NB4 (cell line): ENCODE measurements at regions not wholly inside any gene's neighbourhood (a gene's known extent, or its start where the extent isn't known, plus 50 kb on each side); places are given as distances from the start of the nearest gene placed in this dataset.

Experiments
- DNase-seq: peaks from one replicate; pipeline ENCODE4 v3.0.0; 2010; ENCODE audit warnings: low read depth
- H3K4me3 ChIP-seq: one replicate; pipeline ENCODE4 v1.5.1; 2011; ENCODE audit warnings: mild to moderate bottlenecking, low read depth, low read length, moderate library complexity
- MYC ChIP-seq: IDR thresholded peaks from 2 replicates; pipeline ENCODE4 v1.6.1; 2011; ENCODE audit warnings: low read depth, low read length
- POLR2A ChIP-seq: IDR thresholded peaks from 2 replicates; pipeline ENCODE4 v1.6.1; 2011; ENCODE audit warnings: mild to moderate bottlenecking; ENCODE audit not compliant: insufficient read length; ENCODE audit errors: extremely low read depth
- TF ChIP-seq, protein P1 (sequence below): IDR thresholded peaks from 2 replicates; pipeline ENCODE4 v1.6.1; 2011; ENCODE audit warnings: low read depth, low read length
- TF ChIP-seq, protein P2 (sequence below): IDR thresholded peaks from one replicate; pipeline ENCODE4 v1.5.1; 2012; ENCODE audit warnings: low read depth, low read length

DNA sequence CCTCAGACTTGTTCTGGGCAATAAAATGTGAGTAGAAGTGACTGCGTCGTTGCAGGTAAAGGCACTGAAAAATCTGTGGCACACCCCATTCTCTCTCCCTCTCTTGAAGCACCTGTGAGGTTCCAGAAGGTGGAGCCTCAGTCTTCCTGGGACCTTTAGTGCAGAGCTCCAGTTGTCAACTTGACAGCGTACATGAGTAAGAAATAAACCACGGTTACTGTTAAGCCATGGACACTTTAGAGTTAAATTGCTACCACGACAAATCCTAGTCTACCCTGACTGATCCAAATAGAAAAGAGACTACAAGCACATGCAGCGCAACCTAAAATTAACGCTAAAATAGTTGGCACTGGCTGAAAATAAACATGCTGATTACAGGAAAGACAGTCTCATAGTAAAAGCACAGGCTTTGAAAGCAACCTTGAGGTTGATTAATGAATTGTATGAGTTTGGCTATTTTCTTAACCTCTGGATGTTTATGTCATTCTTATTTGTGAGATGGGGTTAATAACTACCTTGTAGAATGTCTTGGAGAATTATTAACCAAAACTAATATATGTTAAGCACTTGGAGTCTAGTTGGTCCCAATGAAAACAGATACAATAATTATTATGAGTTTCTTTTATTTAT, 93.0 kb upstream of the PLPPR4 start:
- TF ChIP-seq, protein P1, sequence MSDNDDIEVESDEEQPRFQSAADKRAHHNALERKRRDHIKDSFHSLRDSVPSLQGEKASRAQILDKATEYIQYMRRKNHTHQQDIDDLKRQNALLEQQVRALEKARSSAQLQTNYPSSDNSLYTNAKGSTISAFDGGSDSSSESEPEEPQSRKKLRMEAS, result no peak
- TF ChIP-seq, protein P2, sequence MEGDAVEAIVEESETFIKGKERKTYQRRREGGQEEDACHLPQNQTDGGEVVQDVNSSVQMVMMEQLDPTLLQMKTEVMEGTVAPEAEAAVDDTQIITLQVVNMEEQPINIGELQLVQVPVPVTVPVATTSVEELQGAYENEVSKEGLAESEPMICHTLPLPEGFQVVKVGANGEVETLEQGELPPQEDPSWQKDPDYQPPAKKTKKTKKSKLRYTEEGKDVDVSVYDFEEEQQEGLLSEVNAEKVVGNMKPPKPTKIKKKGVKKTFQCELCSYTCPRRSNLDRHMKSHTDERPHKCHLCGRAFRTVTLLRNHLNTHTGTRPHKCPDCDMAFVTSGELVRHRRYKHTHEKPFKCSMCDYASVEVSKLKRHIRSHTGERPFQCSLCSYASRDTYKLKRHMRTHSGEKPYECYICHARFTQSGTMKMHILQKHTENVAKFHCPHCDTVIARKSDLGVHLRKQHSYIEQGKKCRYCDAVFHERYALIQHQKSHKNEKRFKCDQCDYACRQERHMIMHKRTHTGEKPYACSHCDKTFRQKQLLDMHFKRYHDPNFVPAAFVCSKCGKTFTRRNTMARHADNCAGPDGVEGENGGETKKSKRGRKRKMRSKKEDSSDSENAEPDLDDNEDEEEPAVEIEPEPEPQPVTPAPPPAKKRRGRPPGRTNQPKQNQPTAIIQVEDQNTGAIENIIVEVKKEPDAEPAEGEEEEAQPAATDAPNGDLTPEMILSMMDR, result no peak
- no peak for TF ChIP-seq MYC
- TF ChIP-seq POLR2A, result no peak
- DNase-seq, result no peak
- H3K4me3 ChIP-seq, result no peak overlapping the region

DNA sequence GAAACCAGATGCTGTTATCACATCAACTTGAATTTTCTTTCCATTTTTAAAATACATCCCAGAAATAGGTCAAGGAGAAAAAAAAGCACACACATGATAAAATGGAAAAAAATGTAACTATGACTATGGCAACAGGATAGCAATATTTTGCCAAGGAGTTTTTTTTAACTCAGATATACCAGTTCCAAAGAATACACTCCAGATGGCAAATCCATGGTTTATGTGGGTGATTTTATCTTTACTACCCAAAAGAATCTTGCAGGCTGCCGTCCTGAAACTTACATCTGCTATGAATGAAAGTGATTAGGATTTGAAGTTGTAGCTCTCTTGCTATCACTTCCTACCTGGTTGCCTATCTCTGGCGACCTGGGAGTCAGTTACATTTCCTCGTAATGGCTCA, 91.0 kb upstream of the PLPPR4 start:
- TF ChIP-seq POLR2A, result no peak
- TF ChIP-seq, protein P2, result no peak
- TF ChIP-seq, protein P1, result no peak
- TF ChIP-seq MYC, result no peak
- no peak overlapping the region for H3K4me3 ChIP-seq
- DNase-seq, result no peak

DNA sequence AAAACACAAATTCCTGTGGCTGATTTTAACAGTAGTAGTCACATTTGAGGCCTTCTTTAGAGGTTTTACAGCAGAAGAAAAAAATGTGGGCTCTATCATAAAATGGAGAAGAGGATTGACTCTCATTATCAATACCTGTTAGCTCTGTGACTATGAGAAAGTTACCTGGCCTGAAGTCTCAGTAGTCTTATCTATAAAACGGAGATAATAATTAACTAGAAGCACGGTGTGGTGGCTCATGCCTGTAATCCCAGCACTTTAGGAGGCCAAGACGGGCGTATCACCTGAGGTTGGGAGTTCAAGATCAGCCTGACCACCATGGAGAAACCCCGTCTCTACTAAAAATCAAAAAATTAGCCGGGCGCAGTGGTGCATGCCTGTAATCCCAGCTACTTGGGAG, 90.4 kb upstream of the PLPPR4 start:
- TF ChIP-seq MYC (no peak), POLR2A (no peak)
- TF ChIP-seq, protein P1, result no peak
- TF ChIP-seq, protein P2, result no peak
- no peak for DNase-seq

DNA sequence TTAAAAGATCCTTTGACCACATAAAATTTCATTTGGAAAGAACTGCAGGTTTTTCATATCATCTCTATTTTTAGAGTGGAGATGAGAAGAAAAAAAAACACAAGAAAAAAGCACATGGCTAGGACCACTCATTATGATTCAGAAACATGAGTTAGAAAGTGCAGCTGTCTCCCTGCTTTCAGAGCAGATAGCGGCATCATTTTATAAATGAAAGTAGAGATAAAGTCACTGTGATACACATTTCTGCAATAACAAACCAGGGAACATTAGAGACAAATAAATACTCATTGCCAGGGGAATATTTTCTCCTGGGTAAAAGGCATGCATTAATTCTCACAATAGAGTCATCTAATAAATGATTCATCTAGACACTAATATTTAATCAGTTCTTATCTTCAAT, 87.5 kb upstream of the PLPPR4 start:
- H3K4me3 ChIP-seq, result no peak overlapping the region
- no peak for DNase-seq
- TF ChIP-seq, protein P2, result no peak

More for the DNA sequence above, 90.4 kb upstream of the PLPPR4 start:
- no peak overlapping the region for H3K4me3 ChIP-seq

DNA sequence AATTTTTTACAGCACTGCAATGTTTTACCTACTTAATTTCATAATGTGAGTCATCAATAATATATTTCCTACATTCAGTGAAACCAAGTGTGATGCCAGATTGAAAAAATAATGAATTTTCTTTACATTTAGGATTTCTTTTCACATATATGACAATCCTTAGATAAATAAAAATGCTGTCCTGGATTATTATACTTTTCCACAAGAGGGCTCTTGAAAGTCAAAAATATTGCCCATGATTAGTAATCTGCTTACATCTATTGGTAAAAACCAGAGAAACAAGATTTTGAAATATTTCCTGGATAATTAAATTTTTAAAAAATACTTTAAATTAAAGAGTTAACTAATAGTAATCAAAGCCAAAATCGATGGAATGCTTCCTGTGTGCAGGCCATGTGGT, 86.8 kb upstream of the PLPPR4 start:
- no peak overlapping the region for H3K4me3 ChIP-seq
- no peak for DNase-seq
- TF ChIP-seq, protein P1, result no peak
- TF ChIP-seq MYC, result no peak
- no peak for TF ChIP-seq POLR2A
- TF ChIP-seq, protein P2, result no peak

DNA sequence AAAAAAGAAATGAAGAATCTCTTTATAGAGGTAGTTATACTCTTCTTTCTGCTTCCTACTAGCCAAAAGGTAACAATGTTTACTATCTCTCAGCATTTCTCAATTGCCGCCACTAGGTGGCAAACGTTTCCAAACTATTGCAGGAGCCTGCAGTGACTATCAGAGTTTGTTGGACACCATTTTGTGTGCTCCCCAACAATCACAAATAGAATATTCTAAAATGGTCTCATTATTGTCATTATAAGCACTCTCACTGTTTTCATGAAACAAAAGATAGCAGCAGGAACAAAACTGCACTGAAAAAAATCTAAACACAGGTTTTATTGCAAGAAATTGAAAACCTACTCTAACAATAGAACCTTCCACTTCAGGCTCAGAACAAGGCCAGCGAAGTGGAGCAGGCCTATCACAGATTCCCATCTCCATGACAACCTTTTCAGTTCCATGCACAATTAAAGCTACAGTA, 83.9 kb upstream of the PLPPR4 start:
- TF ChIP-seq, protein P2, result peak; percentile 57
- TF ChIP-seq POLR2A, result no peak
- H3K4me3 ChIP-seq, result no peak overlapping the region
- peak; percentile 74 for DNase-seq
